CD4-positive, CD25-positive, alpha-beta regulatory T cell (primary cell): ENCODE measurements at regions not wholly inside any gene's neighbourhood (a gene's known extent, or its start where the extent isn't known, plus 50 kb on each side); places are given as distances from the start of the nearest gene placed in this dataset.
"Not testable (repeated sequence)": the region's sequence is repeated elsewhere in the genome, so short reads cannot be mapped to it uniquely, and the experiment has no call there.

Experiments
- ATAC-seq, 2 donors: fragments of 150-1000 bp; cut with Tn5 transposase; one replicate each; pipeline ENCODE4 v1.10.0; 2021; ENCODE audit warnings: low read depth in 2 of 2, moderate number of reproducible peaks in 2 of 2, moderate library complexity in 1 of 2
- DNase-seq, 3 donors: peaks; one replicate each; pipeline versions ENCODE4 v3.0.0 to v3.0.0-alpha.2; 2012 to 2022; ENCODE audit warnings: mixed read lengths in 1 of 3
- H3K27ac ChIP-seq: one replicate; pipeline ENCODE4 v1.7.0; 2013; ENCODE audit warnings: mild to moderate bottlenecking, low read length; ENCODE audit not compliant: insufficient read depth, poor library complexity, severe bottlenecking
- H3K27me3 ChIP-seq: one replicate; pipeline ENCODE4 v1.7.0; 2013; ENCODE audit warnings: low read length; ENCODE audit not compliant: control insufficient read depth, insufficient read depth
- H3K36me3 ChIP-seq: one replicate; pipeline ENCODE4 v1.7.0; 2013; ENCODE audit warnings: mild to moderate bottlenecking, low read length, moderate library complexity; ENCODE audit not compliant: control insufficient read depth, insufficient read depth
- H3K4me1 ChIP-seq: 2 replicates; pipeline ENCODE4 v1.7.0; 2013; ENCODE audit warnings: mild to moderate bottlenecking, low read length; ENCODE audit not compliant: insufficient read depth, control insufficient read depth, poor library complexity, severe bottlenecking
- H3K4me3 ChIP-seq: one replicate; pipeline ENCODE4 v1.7.0; 2013; ENCODE audit warnings: low read depth, mild to moderate bottlenecking, low read length, moderate library complexity
- H3K9me3 ChIP-seq, 2 experiments: 1 replicate in 1 of 2; 2 replicates in 1 of 2; pipeline ENCODE4 v1.7.0; 2013; ENCODE audit warnings: low read length in 2 of 2, mild to moderate bottlenecking in 1 of 2, moderate library complexity in 1 of 2; ENCODE audit not compliant: control insufficient read depth in 2 of 2
- H3K27ac Mint-ChIP-seq, 3 donors: one replicate each; pipeline ENCODE4 v1.8.0; 2020 to 2022; ENCODE audit warnings: mild to moderate bottlenecking in 3 of 3, mixed read lengths in 3 of 3, moderate library complexity in 2 of 3
- H3K27me3 Mint-ChIP-seq: one replicate; pipeline ENCODE4 v1.8.0; 2022; ENCODE audit warnings: mild to moderate bottlenecking, mixed read lengths
- H3K36me3 Mint-ChIP-seq: one replicate; pipeline ENCODE4 v1.8.0; 2020; ENCODE audit warnings: mixed read lengths
- H3K4me1 Mint-ChIP-seq, 4 donors: one replicate each; pipeline ENCODE4 v1.8.0; 2020 to 2022; ENCODE audit warnings: mixed read lengths in 4 of 4, mild to moderate bottlenecking in 1 of 4
- H3K4me3 Mint-ChIP-seq, 4 donors: one replicate each; pipeline ENCODE4 v1.8.0; 2020 to 2022; ENCODE audit warnings: mild to moderate bottlenecking in 4 of 4, mixed read lengths in 4 of 4, moderate library complexity in 3 of 4
- H3K9me3 Mint-ChIP-seq, 7 donors: one replicate each; pipeline ENCODE4 v1.8.0; 2020 to 2022; ENCODE audit warnings: mixed read lengths in 7 of 7, mild to moderate bottlenecking in 3 of 7, moderate library complexity in 2 of 7

- Histone ChIP-seq H3K4me1 (no peaks in the 10 kb centered on the region), H3K27me3 (no peaks in the 10 kb centered on the region), H3K4me3 (no peak overlapping the region), H3K9me3 (no peaks in the 10 kb centered on the region), H3K27ac (no peak overlapping the region), H3K36me3 (no peaks in the 10 kb centered on the region)
- DNase-seq (no peak), ATAC-seq (no peak)
- Mint-ChIP-seq H3K27ac (no peak overlapping the region), H3K9me3 (peaks cover 0 to 16% (median 11%) of the 10 kb centered on the region in 7 donors), H3K4me1 (no peaks in the 10 kb centered on the region), H3K4me3 (no peak overlapping the region), H3K36me3 (no peaks in the 10 kb centered on the region), H3K27me3 (no peaks in the 10 kb centered on the region)
These were observed 399.5 kb downstream of the RMST start for GRCh38 chr12:97862072-97862471.

DNA sequence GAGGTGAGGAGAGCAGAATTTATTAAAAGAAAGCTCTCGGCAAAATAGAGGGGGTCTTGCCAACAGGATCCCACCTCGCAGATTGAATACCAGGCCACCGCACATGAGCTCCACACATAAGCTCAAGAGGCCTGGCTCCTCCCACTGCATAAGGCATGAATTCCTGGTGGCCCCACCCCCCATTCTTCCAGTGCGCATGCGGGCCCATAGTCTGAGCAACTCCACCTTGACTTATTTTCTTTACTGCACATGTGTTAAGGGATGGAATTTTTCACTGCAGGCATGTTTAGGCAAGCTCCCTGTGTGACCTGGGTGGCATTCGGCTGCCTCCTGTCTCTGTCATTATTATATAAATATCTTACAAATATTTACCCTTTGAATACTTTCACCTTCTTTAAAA is 412.5 kb downstream of the RMST start:
- H3K4me3 Mint-ChIP-seq = no peak overlapping the region
- DNase-seq = no peak
- Histone ChIP-seq H3K27ac (no peak overlapping the region), H3K36me3 (no peaks in the 10 kb centered on the region), H3K4me1 (no peaks in the 10 kb centered on the region), H3K9me3 (no peaks in the 10 kb centered on the region), H3K4me3 (no peak overlapping the region), H3K27me3 (no peaks in the 10 kb centered on the region)
- H3K4me1 Mint-ChIP-seq = no peaks in the 10 kb centered on the region
- H3K27me3 Mint-ChIP-seq = no peaks in the 10 kb centered on the region
- no peak for ATAC-seq
- no peak overlapping the region for H3K27ac Mint-ChIP-seq
- H3K9me3 Mint-ChIP-seq = peaks cover 0 to 11% (median 1%) of the 10 kb centered on the region in 7 donors
- no peaks in the 10 kb centered on the region for H3K36me3 Mint-ChIP-seq

- Histone ChIP-seq H3K27me3 (no peaks in the 10 kb centered on the region), H3K9me3 (no peaks in the 10 kb centered on the region), H3K4me3 (no peak overlapping the region), H3K4me1 (no peaks in the 10 kb centered on the region), H3K27ac (no peak overlapping the region), H3K36me3 (no peaks in the 10 kb centered on the region)
- ATAC-seq = no peak
- Mint-ChIP-seq H3K9me3 (peaks cover 0 to 8% (median 2%) of the 10 kb centered on the region in 7 donors), H3K4me3 (no peak overlapping the region), H3K27ac (no peak overlapping the region), H3K4me1 (no peaks in the 10 kb centered on the region), H3K36me3 (no peaks in the 10 kb centered on the region), H3K27me3 (no peaks in the 10 kb centered on the region)
- DNase-seq = no peak
These were observed 414.2 kb downstream of the RMST start for GRCh38 chr12:97876780-97877179.

GRCh38 chr12:97877404-97877803 is 414.8 kb downstream of the RMST start:
- ATAC-seq (no peak), DNase-seq (no peak)
- H3K9me3 Mint-ChIP-seq = peaks cover 0 to 10% (median 2%) of the 10 kb centered on the region in 7 donors
- no peaks in the 10 kb centered on the region for H3K9me3 ChIP-seq
- no peak overlapping the region for H3K27ac ChIP-seq
- no peaks in the 10 kb centered on the region for H3K4me1 ChIP-seq
- no peak overlapping the region for H3K27ac Mint-ChIP-seq
- no peaks in the 10 kb centered on the region for H3K36me3 ChIP-seq
- H3K4me3 Mint-ChIP-seq = no peak overlapping the region
- H3K4me1 Mint-ChIP-seq = no peaks in the 10 kb centered on the region
- no peak overlapping the region for H3K4me3 ChIP-seq
- H3K36me3 Mint-ChIP-seq = no peaks in the 10 kb centered on the region
- H3K27me3 ChIP-seq = no peaks in the 10 kb centered on the region
- H3K27me3 Mint-ChIP-seq = no peaks in the 10 kb centered on the region

DNA sequence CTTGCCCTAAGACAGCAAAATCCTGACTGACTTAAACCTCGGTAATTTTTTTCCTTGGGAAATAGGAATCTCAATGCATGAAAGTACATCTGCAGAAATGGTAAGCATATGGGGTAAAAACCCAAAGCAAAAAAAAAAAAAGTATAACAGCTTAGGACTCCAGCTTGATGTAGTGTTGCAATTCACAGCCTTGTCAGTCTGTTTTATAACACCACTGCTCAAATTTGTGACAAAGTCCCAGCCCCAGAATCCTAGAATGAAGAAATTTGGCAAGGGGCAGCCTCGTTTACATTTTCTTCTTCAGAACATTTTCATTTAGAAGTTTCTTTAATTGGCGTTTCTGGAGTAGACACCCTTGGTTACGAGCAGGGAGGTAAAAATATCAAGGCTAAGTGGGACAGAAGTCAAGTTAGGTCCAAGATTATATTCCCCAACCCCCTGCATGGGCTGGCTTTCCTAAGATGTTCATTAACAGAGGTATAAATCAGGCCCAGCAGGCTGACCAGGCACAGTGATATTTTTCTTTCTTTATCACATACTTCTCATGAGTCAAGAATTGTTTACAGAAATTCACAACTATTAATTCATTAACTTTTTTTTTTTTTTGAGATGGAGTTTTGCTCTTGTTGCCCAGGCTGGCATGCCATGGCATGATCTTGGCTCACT is 424.0 kb downstream of the RMST start:
- ATAC-seq (no peak), DNase-seq (no peak)
- Mint-ChIP-seq H3K4me3 (no peak overlapping the region), H3K27ac (no peak overlapping the region), H3K27me3 (no peaks in the 10 kb centered on the region), H3K4me1 (no peaks in the 10 kb centered on the region), H3K36me3 (no peaks in the 10 kb centered on the region), H3K9me3 (peaks cover 0 to 7% (median 0%) of the 10 kb centered on the region in 7 donors)
- Histone ChIP-seq H3K36me3 (no peaks in the 10 kb centered on the region), H3K9me3 (no peaks in the 10 kb centered on the region), H3K27me3 (no peaks in the 10 kb centered on the region), H3K4me3 (no peak overlapping the region), H3K4me1 (no peaks in the 10 kb centered on the region), H3K27ac (no peak overlapping the region)

- not testable (repeated sequence) for H3K9me3 Mint-ChIP-seq, H3K4me1 Mint-ChIP-seq, H3K4me1 ChIP-seq, H3K27ac Mint-ChIP-seq, H3K4me3 ChIP-seq, H3K27ac ChIP-seq, H3K27me3 Mint-ChIP-seq, H3K36me3 Mint-ChIP-seq, H3K36me3 ChIP-seq, H3K9me3 ChIP-seq, DNase-seq, ATAC-seq, H3K27me3 ChIP-seq, H3K4me3 Mint-ChIP-seq
These were observed 435.3 kb downstream of the RMST start for GRCh38 chr12:97897881-97898280.

GRCh38 chr12:97899529-97899928 is 436.9 kb downstream of the RMST start:
- Mint-ChIP-seq H3K36me3 (no peaks in the 10 kb centered on the region), H3K27ac (no peak overlapping the region), H3K27me3 (no peaks in the 10 kb centered on the region), H3K4me1 (no peaks in the 10 kb centered on the region), H3K4me3 (no peak overlapping the region), H3K9me3 (peaks cover 0 to 4% (median 2%) of the 10 kb centered on the region in 7 donors)
- Histone ChIP-seq H3K4me3 (no peak overlapping the region), H3K36me3 (no peaks in the 10 kb centered on the region), H3K27ac (no peak overlapping the region), H3K27me3 (no peaks in the 10 kb centered on the region), H3K4me1 (no peaks in the 10 kb centered on the region), H3K9me3 (no peaks in the 10 kb centered on the region)
- ATAC-seq = no peak
- no peak for DNase-seq

DNA sequence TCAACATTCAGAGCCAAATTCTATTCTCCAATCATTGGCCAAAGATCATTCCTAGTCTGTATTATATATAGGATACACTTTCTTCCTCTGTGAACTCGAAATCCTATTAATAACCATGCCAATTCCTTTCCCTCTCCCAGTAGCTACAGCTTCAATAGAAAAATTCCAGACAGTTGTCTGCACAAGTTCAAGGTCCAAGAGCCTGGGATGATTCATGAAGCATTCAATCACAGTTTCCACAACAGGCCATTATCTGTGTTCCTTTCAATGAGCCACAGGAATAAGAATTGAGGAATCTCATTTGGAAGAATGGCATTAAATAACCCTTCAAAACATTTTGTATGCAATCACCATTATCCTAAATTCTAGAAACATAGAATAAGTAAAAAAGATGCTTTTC is 437.4 kb downstream of the RMST start:
- Histone ChIP-seq H3K27me3 (no peaks in the 10 kb centered on the region), H3K27ac (no peak overlapping the region), H3K36me3 (no peaks in the 10 kb centered on the region), H3K4me1 (no peaks in the 10 kb centered on the region), H3K9me3 (no peaks in the 10 kb centered on the region), H3K4me3 (no peak overlapping the region)
- H3K36me3 Mint-ChIP-seq = no peaks in the 10 kb centered on the region
- H3K27me3 Mint-ChIP-seq = no peaks in the 10 kb centered on the region
- DNase-seq (no peak), ATAC-seq (no peak)
- no peak overlapping the region for H3K4me3 Mint-ChIP-seq
- no peaks in the 10 kb centered on the region for H3K4me1 Mint-ChIP-seq
- peaks cover 0 to 4% (median 2%) of the 10 kb centered on the region in 7 donors for H3K9me3 Mint-ChIP-seq
- no peak overlapping the region for H3K27ac Mint-ChIP-seq
